OCI-LY7 (cell line): ENCODE measurements at regions not wholly inside any gene's neighbourhood (a gene's known extent, or its start where the extent isn't known, plus 50 kb on each side); places are given as distances from the start of the nearest gene placed in this dataset.
"Not testable (repeated sequence)": the region's sequence is repeated elsewhere in the genome, so short reads cannot be mapped to it uniquely, and the experiment has no call there.

Experiments
- BruUV-seq: library from RNA; stranded (reverse); fragments of 400-500 nt; replicated peaks from 2 replicates; lab custom pipeline; 2021; lab: Mats Ljungman, UMichigan
- CTCF ChIA-PET: fragments of 300-600 bp; sonication (Branson Sonifier 250); formaldehyde crosslinking; loops from one replicate; lab custom pipeline; 2022; ENCODE audit warnings: antibody characterized with exemption; ENCODE audit not compliant: unreplicated experiment; lab: Charles Lee
- POLR2A ChIA-PET: fragments of 300-600 bp; sonication (Branson Sonifier 250); formaldehyde crosslinking; loops from one replicate; lab custom pipeline; 2022; ENCODE audit warnings: antibody characterized with exemption; lab: Charles Lee
- DNase-seq: peaks from one replicate; pipeline ENCODE4 v3.0.0-alpha.2; 2015; ENCODE audit warnings: low spot score
- H2AFZ ChIP-seq: fragments of 200-600 bp; sonication (generic), shearing (Covaris generic); 2 replicates; pipeline ENCODE4 v1.6.1; 2014; ENCODE audit warnings: mild to moderate bottlenecking, antibody characterized with exemption, low read length, moderate library complexity
- H3K27ac ChIP-seq: fragments of 200-600 bp; sonication (generic); 2 replicates; pipeline ENCODE4 v1.5.1; 2014; ENCODE audit warnings: mixed run types, low read depth, mild to moderate bottlenecking, moderate library complexity, low read length, inconsistent platforms; ENCODE audit not compliant: poor library complexity, severe bottlenecking
- H3K36me3 ChIP-seq: fragments of 200-600 bp; sonication (generic); 2 replicates; pipeline ENCODE4 v1.6.1; 2014; ENCODE audit warnings: mild to moderate bottlenecking, antibody characterized with exemption, low read length, moderate library complexity, mixed read lengths; ENCODE audit not compliant: insufficient read depth
- H3K4me1 ChIP-seq: fragments of 200-600 bp; sonication (generic); 2 replicates; pipeline ENCODE4 v1.5.1; 2014; ENCODE audit warnings: mild to moderate bottlenecking, low read length; ENCODE audit not compliant: insufficient read depth, poor library complexity, severe bottlenecking
- H3K4me2 ChIP-seq: fragments of 200-600 bp; sonication (generic); 2 replicates; pipeline ENCODE4 v1.6.1; 2014; ENCODE audit warnings: mild to moderate bottlenecking, low read length
- H3K4me3 ChIP-seq: fragments of 200-600 bp; sonication (generic); 2 replicates; pipeline ENCODE4 v1.5.1; 2014; ENCODE audit warnings: mild to moderate bottlenecking, low read depth, low read length; ENCODE audit not compliant: poor library complexity, severe bottlenecking
- H3K79me2 ChIP-seq: fragments of 200-600 bp; sonication (generic); 2 replicates; pipeline ENCODE4 v1.6.1; 2016; ENCODE audit warnings: low read depth, mild to moderate bottlenecking, low read length, moderate library complexity, mixed read lengths; ENCODE audit not compliant: insufficient read depth
- H3K9me2 ChIP-seq: fragments of 200-600 bp; sonication (generic); 2 replicates; pipeline ENCODE4 v1.6.1; 2016; ENCODE audit warnings: mild to moderate bottlenecking, low read length, mixed read lengths; ENCODE audit not compliant: insufficient read depth
- H3K9me3 ChIP-seq: fragments of 200-600 bp; sonication (generic); 2 replicates; pipeline ENCODE4 v1.6.1; 2014; ENCODE audit warnings: mild to moderate bottlenecking, mixed run types, low read length, mixed read lengths
- H4K20me1 ChIP-seq: fragments of 200-600 bp; sonication (generic); 2 replicates; pipeline ENCODE4 v1.6.1; 2014; ENCODE audit warnings: mild to moderate bottlenecking, antibody characterized with exemption, low read length, moderate library complexity, mixed read lengths; ENCODE audit not compliant: insufficient read depth
- EZH2phosphoT487 ChIP-seq: fragments of 200-600 bp; sonication (generic); IDR thresholded peaks from 2 replicates; pipeline ENCODE4 v1.6.1; 2018; ENCODE audit warnings: low read depth, borderline replicate concordance, mild to moderate bottlenecking, mixed run types, antibody characterized with exemption, low read length, moderate library complexity, mixed read lengths
- intact Hi-C: fragments of 100-400 bp; cut with micrococcal nuclease; formaldehyde crosslinking; loops from one replicate; pipeline ENCODE4 v1.10.0; 2022; ENCODE audit not compliant: unreplicated experiment
- TF ChIP-seq, protein P1 (sequence below): fragments of 200-600 bp; sonication (generic); conservative IDR thresholded peaks from 2 replicates; pipeline ENCODE4 v1.5.1; 2014; ENCODE audit warnings: mild to moderate bottlenecking, antibody characterized with exemption, low read length, moderate library complexity, mixed read lengths

DNA sequence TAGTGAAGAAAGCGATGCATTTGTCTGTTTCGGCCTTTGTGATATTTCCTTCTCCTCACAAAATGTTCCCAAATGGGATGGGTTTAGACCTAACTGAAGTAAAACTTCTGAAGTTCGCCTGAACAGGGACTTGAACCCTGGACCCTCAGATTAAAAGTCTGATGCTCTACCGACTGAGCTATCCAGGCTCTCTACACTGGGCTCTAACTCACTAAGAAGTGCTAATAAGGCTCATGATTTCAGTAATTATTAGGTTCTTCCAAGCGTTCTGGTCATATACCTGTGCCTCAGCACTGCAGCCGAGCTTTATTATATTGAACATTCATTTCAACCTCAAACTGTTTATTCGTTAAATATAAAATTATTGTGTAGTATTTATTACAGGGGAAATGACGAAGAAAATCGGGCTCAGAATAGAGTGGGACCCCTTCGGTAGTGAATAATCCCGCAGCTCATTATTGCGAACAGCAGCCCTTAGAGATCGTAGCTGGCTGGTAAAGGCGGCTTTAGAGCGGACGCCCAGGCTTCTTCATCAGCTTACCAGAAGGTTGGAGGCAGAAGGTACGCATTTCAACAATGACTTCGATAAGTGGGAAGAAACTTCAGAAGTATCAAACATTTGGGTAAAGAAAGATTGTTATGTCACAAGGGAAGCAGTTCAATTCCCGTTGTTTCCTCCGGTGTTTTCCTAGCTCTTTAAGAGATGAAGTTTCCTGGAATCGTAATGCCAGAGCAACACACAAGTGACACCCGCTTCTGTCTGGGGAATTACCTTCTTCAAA is 119.0 kb upstream of the ZNF184 start:
- H3K36me3 ChIP-seq, result no peaks in the 10 kb centered on the region
- H3K79me2 ChIP-seq, result no peaks in the 10 kb centered on the region
- BruUV-seq, result no TSS peak
- no peaks in the 10 kb centered on the region for H3K9me2 ChIP-seq
- ChIA-PET CTCF (no interaction called here), POLR2A (no interaction called here)
- intact Hi-C loops, result no loop called here
- H2AFZ ChIP-seq, result no peak overlapping the region
- no peak for DNase-seq
- no peaks in the 10 kb centered on the region for H4K20me1 ChIP-seq
- no peak for TF ChIP-seq EZH2phosphoT487
- TF ChIP-seq, protein P1, sequence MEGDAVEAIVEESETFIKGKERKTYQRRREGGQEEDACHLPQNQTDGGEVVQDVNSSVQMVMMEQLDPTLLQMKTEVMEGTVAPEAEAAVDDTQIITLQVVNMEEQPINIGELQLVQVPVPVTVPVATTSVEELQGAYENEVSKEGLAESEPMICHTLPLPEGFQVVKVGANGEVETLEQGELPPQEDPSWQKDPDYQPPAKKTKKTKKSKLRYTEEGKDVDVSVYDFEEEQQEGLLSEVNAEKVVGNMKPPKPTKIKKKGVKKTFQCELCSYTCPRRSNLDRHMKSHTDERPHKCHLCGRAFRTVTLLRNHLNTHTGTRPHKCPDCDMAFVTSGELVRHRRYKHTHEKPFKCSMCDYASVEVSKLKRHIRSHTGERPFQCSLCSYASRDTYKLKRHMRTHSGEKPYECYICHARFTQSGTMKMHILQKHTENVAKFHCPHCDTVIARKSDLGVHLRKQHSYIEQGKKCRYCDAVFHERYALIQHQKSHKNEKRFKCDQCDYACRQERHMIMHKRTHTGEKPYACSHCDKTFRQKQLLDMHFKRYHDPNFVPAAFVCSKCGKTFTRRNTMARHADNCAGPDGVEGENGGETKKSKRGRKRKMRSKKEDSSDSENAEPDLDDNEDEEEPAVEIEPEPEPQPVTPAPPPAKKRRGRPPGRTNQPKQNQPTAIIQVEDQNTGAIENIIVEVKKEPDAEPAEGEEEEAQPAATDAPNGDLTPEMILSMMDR, result no peak
- no peak overlapping the region for H3K27ac ChIP-seq
- H3K4me2 ChIP-seq, result peak overlapping the region; percentile 47; the same call in 1 of the 2 replicates
- H3K9me3 ChIP-seq, result no peaks in the 10 kb centered on the region
- no peaks in the 10 kb centered on the region for H3K4me1 ChIP-seq
- no peak overlapping the region for H3K4me3 ChIP-seq

GRCh38 chr6:27585316-27585715 is 112.4 kb upstream of the ZNF184 start:
- H3K36me3 ChIP-seq, H3K79me2 ChIP-seq, POLR2A ChIA-PET, BruUV-seq, intact Hi-C loops, DNase-seq, H4K20me1 ChIP-seq, H3K27ac ChIP-seq, CTCF ChIA-PET, H3K4me2 ChIP-seq, H3K4me3 ChIP-seq, H3K9me2 ChIP-seq, H3K9me3 ChIP-seq, H2AFZ ChIP-seq, H3K4me1 ChIP-seq: not testable (repeated sequence)

DNA sequence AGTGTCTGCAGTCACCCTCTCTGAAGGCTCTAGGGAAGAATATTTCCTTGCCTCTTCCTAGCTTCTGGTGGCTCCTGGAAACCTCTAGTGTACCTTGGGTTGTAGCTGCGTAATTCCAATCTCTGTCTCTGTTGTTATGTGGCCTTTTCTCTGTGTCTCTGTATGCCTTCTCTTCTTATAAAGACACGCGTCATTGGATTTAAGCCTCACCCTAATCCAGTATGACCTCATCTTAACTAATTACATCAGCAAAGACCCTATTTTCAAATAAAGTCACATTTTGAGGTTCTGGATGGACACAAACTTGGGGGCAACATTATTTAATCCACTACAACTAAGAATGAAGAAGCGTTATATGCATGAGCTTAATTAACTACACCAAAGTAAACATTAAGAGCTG is 111.4 kb upstream of the ZNF184 start:
- Histone ChIP-seq H3K36me3 (no peaks in the 10 kb centered on the region), H3K9me3 (no peaks in the 10 kb centered on the region), H3K79me2 (no peaks in the 10 kb centered on the region), H3K4me1 (no peaks in the 10 kb centered on the region), H3K27ac (no peak overlapping the region), H2AFZ (no peak overlapping the region), H3K9me2 (no peaks in the 10 kb centered on the region), H4K20me1 (no peaks in the 10 kb centered on the region), H3K4me3 (no peak overlapping the region), H3K4me2 (no peak overlapping the region)
- TF ChIP-seq, protein P1, result no peak
- no peak for TF ChIP-seq EZH2phosphoT487
- no peak for DNase-seq
- ChIA-PET CTCF (no interaction called here), POLR2A (interaction anchor here (0.5 kb wide), 1 partner anchor 33 kb away, joined by 5 read pairs; no protein-coding TSS in a partner anchor)
- intact Hi-C loops, result no loop called here
- no TSS peak for BruUV-seq
